MM.1S (cell line): ENCODE measurements at regions not wholly inside any gene's neighbourhood (a gene's known extent, or its start where the extent isn't known, plus 50 kb on each side); places are given as distances from the start of the nearest gene placed in this dataset.

Source experiments
- DNase-seq: peaks from one replicate; pipeline ENCODE4 v3.0.0-alpha.2; 2015
- H2AFZ ChIP-seq: fragments of 300-600 bp; sonication (generic); 2 replicates; pipeline ENCODE4 v1.6.0; 2016; ENCODE audit warnings: antibody characterized with exemption, low read length
- H3F3A ChIP-seq: fragments of 300-600 bp; sonication (generic); 2 replicates; pipeline ENCODE4 v1.6.1; 2016; ENCODE audit warnings: mild to moderate bottlenecking, antibody characterized with exemption, low read length, moderate library complexity, mixed read lengths; ENCODE audit not compliant: insufficient read depth
- H3K27ac ChIP-seq: fragments of 300-600 bp; sonication (generic); 2 replicates; pipeline ENCODE4 v1.5.1; 2016; ENCODE audit warnings: mild to moderate bottlenecking, low read length
- H3K27me3 ChIP-seq: fragments of 300-600 bp; sonication (generic); replicated peaks from 2 replicates; pipeline ENCODE4 v1.6.0; 2016; ENCODE audit warnings: low read length; ENCODE audit not compliant: insufficient read depth
- H3K36me3 ChIP-seq: fragments of 300-600 bp; sonication (generic); replicated peaks from 2 replicates; pipeline ENCODE4 v1.6.1; 2016; ENCODE audit warnings: mild to moderate bottlenecking, low read length, mixed read lengths; ENCODE audit not compliant: insufficient read depth
- H3K4me1 ChIP-seq: fragments of 300-600 bp; sonication (generic); 2 replicates; pipeline ENCODE4 v1.6.1; 2016; ENCODE audit warnings: low read length, mixed read lengths
- H3K4me2 ChIP-seq: fragments of 300-600 bp; sonication (generic); 2 replicates; pipeline ENCODE4 v1.6.0; 2016; ENCODE audit warnings: low read depth, low read length
- H3K4me3 ChIP-seq: fragments of 300-600 bp; sonication (generic); 2 replicates; pipeline ENCODE4 v1.5.1; 2016; ENCODE audit warnings: low read length, mixed read lengths
- H3K79me2 ChIP-seq: fragments of 300-600 bp; sonication (generic); 2 replicates; pipeline ENCODE4 v1.6.1; 2016; ENCODE audit warnings: mixed run types, low read length, mixed read lengths
- H3K9ac ChIP-seq: fragments of 300-600 bp; sonication (generic); 2 replicates; pipeline ENCODE4 v1.6.1; 2016; ENCODE audit warnings: low read length, mixed read lengths
- H3K9me2 ChIP-seq: fragments of 300-600 bp; sonication (generic); replicated peaks from 2 replicates; pipeline ENCODE4 v1.6.1; 2016; ENCODE audit warnings: mild to moderate bottlenecking, low read length, mixed read lengths; ENCODE audit not compliant: insufficient read depth
- H3K9me3 ChIP-seq: fragments of 300-600 bp; sonication (generic); replicated peaks from 2 replicates; pipeline ENCODE4 v1.6.1; 2016; ENCODE audit warnings: mild to moderate bottlenecking, low read length, mixed read lengths; ENCODE audit not compliant: insufficient read depth
- H4K20me1 ChIP-seq: fragments of 300-600 bp; sonication (generic); 2 replicates; pipeline ENCODE4 v1.6.1; 2016; ENCODE audit warnings: mild to moderate bottlenecking, low read length, moderate library complexity, mixed read lengths; ENCODE audit not compliant: insufficient read depth
- CTCF ChIP-seq: fragments of 300-600 bp; sonication (generic); IDR thresholded peaks from 2 replicates; pipeline ENCODE4 v1.5.1; 2016; ENCODE audit warnings: antibody characterized with exemption, low read length, mixed read lengths
- EZH2 ChIP-seq: fragments of 300-600 bp; sonication (generic); optimal IDR thresholded peaks from 2 replicates; pipeline ENCODE3; 2017; ENCODE audit warnings: low read depth, mild to moderate bottlenecking, antibody characterized with exemption, low read length, mixed read lengths
- EZH2phosphoT487 ChIP-seq: fragments of 300-600 bp; sonication (generic); IDR thresholded peaks from 2 replicates; pipeline ENCODE4 v1.6.1; 2018; ENCODE audit warnings: antibody characterized with exemption, low read length

- no peak for DNase-seq
- Histone ChIP-seq H3K27me3 (no peaks in the 10 kb centered on the region), H3K27ac (no peak overlapping the region), H3F3A (no peaks in the 10 kb centered on the region), H3K36me3 (no peaks in the 10 kb centered on the region), H2AFZ (no peak overlapping the region), H4K20me1 (no peaks in the 10 kb centered on the region), H3K9me2 (no peaks in the 10 kb centered on the region), H3K4me3 (no peak overlapping the region), H3K9ac (no peak overlapping the region), H3K9me3 (no peaks in the 10 kb centered on the region), H3K4me1 (peaks cover 5% of the 10 kb centered on the region; the same call in 1 of the 2 replicates), H3K79me2 (no peaks in the 10 kb centered on the region), H3K4me2 (no peak overlapping the region)
- no peak for TF ChIP-seq EZH2phosphoT487
- no peak for TF ChIP-seq EZH2
- no peak for TF ChIP-seq CTCF
These were observed 524.8 kb upstream of the KLF4 start for GRCh38 chr9:108014353-108014752.

GRCh38 chr9:108012886-108013665, 523.5 kb upstream of the KLF4 start:
- H4K20me1 ChIP-seq = no peaks in the 10 kb centered on the region
- H3K4me2 ChIP-seq = no peak overlapping the region
- no peaks in the 10 kb centered on the region for H3K36me3 ChIP-seq
- H3K4me1 ChIP-seq = peaks cover 5% of the 10 kb centered on the region; the same call in 1 of the 2 replicates
- DNase-seq = no peak
- no peaks in the 10 kb centered on the region for H3K79me2 ChIP-seq
- no peak overlapping the region for H3K4me3 ChIP-seq
- H3K27ac ChIP-seq = peak overlapping the region; percentile 11; the same call in 1 of the 2 replicates
- H3K9me3 ChIP-seq = no peaks in the 10 kb centered on the region
- no peaks in the 10 kb centered on the region for H3K9me2 ChIP-seq
- no peaks in the 10 kb centered on the region for H3K27me3 ChIP-seq
- H2AFZ ChIP-seq = no peak overlapping the region
- no peaks in the 10 kb centered on the region for H3F3A ChIP-seq
- no peak for TF ChIP-seq EZH2phosphoT487
- no peak for TF ChIP-seq EZH2
- no peak for TF ChIP-seq CTCF
- no peak overlapping the region for H3K9ac ChIP-seq

- Histone ChIP-seq H3F3A (no peaks in the 10 kb centered on the region), H3K4me3 (no peak overlapping the region), H3K9ac (no peak overlapping the region), H4K20me1 (no peaks in the 10 kb centered on the region), H3K27ac (peak overlapping the region; percentile 11; the same call in 1 of the 2 replicates), H2AFZ (no peak overlapping the region), H3K9me2 (no peaks in the 10 kb centered on the region), H3K9me3 (no peaks in the 10 kb centered on the region), H3K27me3 (no peaks in the 10 kb centered on the region), H3K4me2 (no peak overlapping the region), H3K36me3 (no peaks in the 10 kb centered on the region), H3K4me1 (peaks cover 5% of the 10 kb centered on the region; the same call in 1 of the 2 replicates), H3K79me2 (no peaks in the 10 kb centered on the region)
- no peak for TF ChIP-seq CTCF
- no peak for TF ChIP-seq EZH2
- TF ChIP-seq EZH2phosphoT487 = no peak
- no peak for DNase-seq
These were observed 522.8 kb upstream of the KLF4 start for GRCh38 chr9:108012405-108012804.
